22Rv1 (cell line): ENCODE measurements at regions not wholly inside any gene's neighbourhood (a gene's known extent, or its start where the extent isn't known, plus 50 kb on each side); places are given as distances from the start of the nearest gene placed in this dataset.
"Not testable (repeated sequence)": the region's sequence is repeated elsewhere in the genome, so short reads cannot be mapped to it uniquely, and the experiment has no call there.

ENCODE experiments used
- H3K27ac ChIP-seq: fragments of 450-650 bp; 2 replicates; pipeline ENCODE4 v1.5.1; 2017
- CTCF ChIP-seq: fragments of 450-650 bp; IDR thresholded peaks from 2 replicates; pipeline ENCODE4 v1.5.1; 2017; ENCODE audit warnings: mild to moderate bottlenecking
- ZFX ChIP-seq: fragments of 450-650 bp; IDR thresholded peaks from 2 replicates; pipeline ENCODE4 v1.6.1; 2017; ENCODE audit warnings: antibody characterized with exemption, borderline replicate concordance

DNA sequence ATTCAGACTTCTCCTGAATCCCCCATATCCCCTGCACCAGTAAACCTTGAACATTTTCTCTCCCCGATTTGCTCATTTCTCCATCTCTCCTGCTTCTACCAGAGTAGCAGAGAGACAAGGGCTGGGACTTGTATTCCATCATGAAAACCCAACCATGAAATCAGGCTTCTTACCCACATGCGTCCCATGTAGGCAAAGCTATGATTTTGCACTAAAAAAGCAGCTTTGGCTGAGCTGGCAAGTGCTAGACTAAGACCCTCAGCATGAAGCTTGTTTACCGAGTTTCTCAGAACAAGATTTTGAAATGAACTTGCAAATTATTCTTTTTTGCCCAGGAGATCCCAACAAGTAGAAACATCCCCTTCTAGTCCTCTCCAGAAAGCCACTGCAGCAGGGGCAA is 80.3 kb upstream of the RFLNA start:
- H3K27ac ChIP-seq = no peak overlapping the region
- TF ChIP-seq CTCF (no peak), ZFX (no peak)

GRCh38 chr12:124216966-124217365 is 77.9 kb upstream of the RFLNA start:
- TF ChIP-seq CTCF (no peak), ZFX (no peak)
- H3K27ac ChIP-seq = no peak overlapping the region

- no peak overlapping the region for H3K27ac ChIP-seq
- no peak for TF ChIP-seq ZFX
- no peak for TF ChIP-seq CTCF
These were observed 77.2 kb upstream of the RFLNA start for GRCh38 chr12:124217508-124218242.

- TF ChIP-seq ZFX = no peak
- no peak overlapping the region for H3K27ac ChIP-seq
These were observed 76.7 kb upstream of the RFLNA start for GRCh38 chr12:124218243-124218560.

- not testable (repeated sequence) for H3K27ac ChIP-seq
These were observed 76.2 kb upstream of the RFLNA start for GRCh38 chr12:124218650-124219049.

GRCh38 chr12:124222368-124223245 is 72.3 kb upstream of the RFLNA start:
- H3K27ac ChIP-seq = no peak overlapping the region
- TF ChIP-seq ZFX = no peak
- no peak for TF ChIP-seq CTCF

- H3K27ac ChIP-seq = not testable (repeated sequence)
These were observed 71.2 kb upstream of the RFLNA start for GRCh38 chr12:124223733-124224138.

GRCh38 chr12:124224535-124225110 is 70.3 kb upstream of the RFLNA start:
- TF ChIP-seq CTCF (no peak), ZFX (no peak)
- H3K27ac ChIP-seq = no peak overlapping the region
